B cell (primary cell): ENCODE measurements at regions not wholly inside any gene's neighbourhood (a gene's known extent, or its start where the extent isn't known, plus 50 kb on each side); places are given as distances from the start of the nearest gene placed in this dataset.

Experiments used
- ATAC-seq: fragments of 200-7000 bp; cut with Tn5 transposase; one replicate; pipeline ENCODE4 v1.10.0; 2021; ENCODE audit warnings: low read depth, mild to moderate bottlenecking, moderate number of reproducible peaks, moderate library complexity
- CTCF ChIA-PET: fragments of 350-600 bp; sonication (Branson Sonifier 250); formaldehyde crosslinking; loops from one replicate; lab custom pipeline; 2021; ENCODE audit warnings: antibody characterized with exemption, inconsistent platforms; lab: Charles Lee
- POLR2A ChIA-PET: fragments of 350-600 bp; sonication (Branson Sonifier 250); formaldehyde crosslinking; loops from one replicate; lab custom pipeline; 2021; ENCODE audit warnings: antibody characterized with exemption; lab: Charles Lee
- DNase-seq: peaks from one replicate; pipeline ENCODE4 v3.0.0; 2013
- H2AFZ ChIP-seq: 2 replicates; pipeline ENCODE4 v1.6.1; 2012; ENCODE audit warnings: mild to moderate bottlenecking, low read depth, low read length; ENCODE audit not compliant: insufficient read depth, poor library complexity, severe bottlenecking
- H3K27ac ChIP-seq, 2 donors: 1 replicate in 1 of 2; 2 replicates in 1 of 2; pipeline ENCODE4 v1.5.1; 2012 to 2013; ENCODE audit warnings: low read length in 2 of 2, mild to moderate bottlenecking in 2 of 2, moderate library complexity in 1 of 2
- H3K27me3 ChIP-seq, 4 experiments: fragments of 200-600 bp in 1 of 4; sonication (generic) in 1 of 4; replicated peaks in 1 of 4; 1 replicate in 2 of 4; 2 replicates in 2 of 4; pipeline versions ENCODE4 v1.6.1 to v1.7.0; 2013 to 2016; ENCODE audit warnings: low read length in 3 of 4, mild to moderate bottlenecking in 2 of 4, mixed read lengths in 1 of 4, moderate library complexity in 1 of 4; ENCODE audit not compliant: insufficient read depth in 4 of 4, control insufficient read depth in 3 of 4; ENCODE audit errors: control extremely low read depth in 1 of 4
- H3K36me3 ChIP-seq, 2 experiments: replicated peaks in 1 of 2; 1 replicate in 1 of 2; 2 replicates in 1 of 2; pipeline versions ENCODE4 v1.6.1 to v1.7.1; 2013; ENCODE audit warnings: low read length in 1 of 2; ENCODE audit not compliant: insufficient read depth in 2 of 2, control insufficient read depth in 1 of 2; ENCODE audit errors: control extremely low read depth in 1 of 2, extremely low read depth in 1 of 2
- H3K4me1 ChIP-seq, 2 donors: fragments of 200-600 bp in 1 of 2; sonication (generic) in 1 of 2; 1 replicate in 1 of 2; 2 replicates in 1 of 2; pipeline versions ENCODE4 v1.5.1 to v1.6.1; 2013 to 2017; ENCODE audit warnings: low read length in 2 of 2; ENCODE audit not compliant: control insufficient read depth in 2 of 2, insufficient read depth in 2 of 2
- H3K4me2 ChIP-seq: replicated peaks from 2 replicates; pipeline ENCODE3; 2012; ENCODE audit warnings: mild to moderate bottlenecking, low read depth, low read length; ENCODE audit not compliant: poor library complexity, severe bottlenecking
- H3K4me3 ChIP-seq, 5 experiments: fragments of 200-600 bp in 1 of 5; sonication (generic) in 1 of 5; 1 replicate in 3 of 5; 2 replicates in 2 of 5; pipeline versions ENCODE4 v1.5.1 to v1.7.0; 2011 to 2016; ENCODE audit warnings: low read length in 4 of 5, mild to moderate bottlenecking in 4 of 5, low read depth in 2 of 5, control low read depth in 1 of 5, moderate library complexity in 1 of 5; ENCODE audit not compliant: insufficient read depth in 1 of 5; ENCODE audit errors: control extremely low read depth in 1 of 5, extremely low read depth in 1 of 5
- H3K79me2 ChIP-seq: fragments of 200-600 bp; sonication (generic); one replicate; pipeline ENCODE4 v1.6.0; 2016; ENCODE audit warnings: low read length; ENCODE audit not compliant: control insufficient read depth, insufficient read depth
- H3K9ac ChIP-seq: fragments of 200-600 bp; sonication (generic); 2 replicates; pipeline ENCODE4 v1.6.1; 2017; ENCODE audit warnings: mild to moderate bottlenecking, low read length, moderate library complexity
- H3K9me3 ChIP-seq, 3 donors: one replicate each; pipeline versions ENCODE4 v1.6.1 to v1.7.1; 2013; ENCODE audit warnings: low read length in 2 of 3; ENCODE audit not compliant: control insufficient read depth in 2 of 3, insufficient read depth in 1 of 3; ENCODE audit errors: control extremely low read depth in 1 of 3
- H4K20me1 ChIP-seq: 2 replicates; pipeline ENCODE4 v1.6.0; 2012; ENCODE audit warnings: mild to moderate bottlenecking, low read length; ENCODE audit not compliant: insufficient read depth, control insufficient read depth, poor library complexity, severe bottlenecking
- H3K27ac Mint-ChIP-seq: one replicate; pipeline ENCODE4 v1.8.0; 2021; ENCODE audit warnings: mixed read lengths
- H3K27me3 Mint-ChIP-seq: one replicate; pipeline ENCODE4 v1.8.0; 2021; ENCODE audit warnings: mixed read lengths
- H3K4me1 Mint-ChIP-seq: one replicate; pipeline ENCODE4 v1.8.0; 2021; ENCODE audit warnings: mixed read lengths
- H3K4me3 Mint-ChIP-seq: one replicate; pipeline ENCODE4 v1.8.0; 2021; ENCODE audit warnings: mixed read lengths
- H3K9me3 Mint-ChIP-seq: one replicate; pipeline ENCODE4 v1.8.0; 2022; ENCODE audit warnings: mixed read lengths; ENCODE audit not compliant: insufficient read depth
- CTCF ChIP-seq: fragments of 200-600 bp; IDR thresholded peaks from one replicate; pipeline ENCODE4 v1.8.0; 2022; ENCODE audit warnings: antibody characterized with exemption, mild to moderate bottlenecking
- EZH2 ChIP-seq: IDR thresholded peaks from 2 replicates; pipeline ENCODE4 v1.6.1; 2012; ENCODE audit warnings: borderline replicate concordance, low read depth, mild to moderate bottlenecking, moderate library complexity, low read length; ENCODE audit not compliant: insufficient read depth, poor library complexity, severe bottlenecking
- WGBS: methylation state at CpG from one replicate; pipeline ENCODE4 v1.1.5; 2013; ENCODE audit warnings: missing lambda C conversion rate; ENCODE audit not compliant: insufficient coverage; 5-methylcytosine and 5-hydroxymethylcytosine counted together
- intact Hi-C: fragments of 100-400 bp; cut with micrococcal nuclease; formaldehyde crosslinking; loops from one replicate; pipeline ENCODE4 v1.10.0; 2022

GRCh38 chr1:244339776-244340175 lies 111.9 kb downstream of the ADSS2 start:
- Histone ChIP-seq H3K36me3 (no peaks in the 10 kb centered on the region), H3K79me2 (no peaks in the 10 kb centered on the region), H3K4me3 (no peak overlapping the region), H3K9ac (no peak overlapping the region), H3K27me3 (peaks cover 0 to 3% (median 0%) of the 10 kb centered on the region in 4 experiments), H3K9me3 (peaks cover 0 to 3% (median 0%) of the 10 kb centered on the region in 3 donors), H3K27ac (no peak overlapping the region), H3K4me1 (no peaks in the 10 kb centered on the region), H3K4me2 (no peak overlapping the region), H2AFZ (no peak overlapping the region), H4K20me1 (no peaks in the 10 kb centered on the region)
- 88% methylated on average over 6 of the region's 7 CpGs for WGBS
- intact Hi-C loops: no loop called here
- H3K4me3 Mint-ChIP-seq: no peak overlapping the region
- H3K27me3 Mint-ChIP-seq: peaks cover 5% of the 10 kb centered on the region
- no peak for TF ChIP-seq CTCF
- no peak for TF ChIP-seq EZH2
- ChIA-PET CTCF (no interaction called here), POLR2A (no interaction called here)
- no peaks in the 10 kb centered on the region for H3K4me1 Mint-ChIP-seq
- H3K9me3 Mint-ChIP-seq: no peaks in the 10 kb centered on the region
- DNase-seq (no peak), ATAC-seq (no peak)
- no peak overlapping the region for H3K27ac Mint-ChIP-seq

GRCh38 chr1:244340396-244340795 lies 111.3 kb downstream of the ADSS2 start:
- ATAC-seq: no peak
- Histone ChIP-seq H3K36me3 (no peaks in the 10 kb centered on the region), H3K27me3 (peaks cover 0 to 3% (median 0%) of the 10 kb centered on the region in 4 experiments), H3K4me3 (no peak overlapping the region), H2AFZ (no peak overlapping the region), H3K27ac (no peak overlapping the region), H3K9ac (no peak overlapping the region), H3K4me1 (no peaks in the 10 kb centered on the region), H3K4me2 (no peak overlapping the region), H4K20me1 (no peaks in the 10 kb centered on the region), H3K79me2 (no peaks in the 10 kb centered on the region), H3K9me3 (peaks cover 0 to 3% (median 0%) of the 10 kb centered on the region in 3 donors)
- intact Hi-C loops: no loop called here
- 96% methylated on average over 13 of the region's 14 CpGs for WGBS
- no peak for DNase-seq
- H3K4me3 Mint-ChIP-seq: no peak overlapping the region
- peaks cover 3% of the 10 kb centered on the region for H3K27me3 Mint-ChIP-seq
- no peak for TF ChIP-seq EZH2
- no peak for TF ChIP-seq CTCF
- no peaks in the 10 kb centered on the region for H3K4me1 Mint-ChIP-seq
- ChIA-PET POLR2A (no interaction called here), CTCF (no interaction called here)
- no peaks in the 10 kb centered on the region for H3K9me3 Mint-ChIP-seq
- H3K27ac Mint-ChIP-seq: no peak overlapping the region
